ENCODE measurements at regions not wholly inside any gene's neighbourhood (a gene's known extent, or its start where the extent isn't known, plus 50 kb on each side); places are given as distances from the start of the nearest gene placed in this dataset.

GRCh38 chr1:191669629-191670028 is 488.6 kb upstream of the RGS18 start:
- TF ChIP-seq POLR2A (IDR thresholded peaks at IDR 0.05; ENCODE audit: low read depth, low read length) (no peak), FOXK2 (IDR thresholded peaks at IDR 0.05) (no peak), NFIC (IDR thresholded peaks at IDR 0.05; ENCODE audit: low read depth, low read length) (no peak), FOS (IDR thresholded peaks at IDR 0.05; ENCODE audit: borderline replicate concordance, extremely low read depth, insufficient read length) (no peak), NBN (IDR thresholded peaks at IDR 0.05) (no peak), NRF1 (conservative IDR thresholded peaks at IDR 0.05; ENCODE audit: low read depth, low read length) (no peak), EP300 (IDR thresholded peaks at IDR 0.05; ENCODE audit: borderline replicate concordance in 1 of 2, control insufficient read depth in 1 of 2, low read depth in 2 of 2, low read length in 2 of 2) (no peak), ATF2 (IDR thresholded peaks at IDR 0.05; ENCODE audit: low read length) (no peak), JUND (IDR thresholded peaks at IDR 0.05; ENCODE audit: low read depth, low read length) (no peak), YY1 (IDR thresholded peaks at IDR 0.05; ENCODE audit: low read depth, low read length) (no peak), RELA (IDR thresholded peaks at IDR 0.05; ENCODE audit: borderline replicate concordance, partially characterized antibody) (no peak), TAF1 (IDR thresholded peaks at IDR 0.05; ENCODE audit: borderline replicate concordance, low read depth, low read length) (no peak)
- TF ChIP-seq, protein P1, sequence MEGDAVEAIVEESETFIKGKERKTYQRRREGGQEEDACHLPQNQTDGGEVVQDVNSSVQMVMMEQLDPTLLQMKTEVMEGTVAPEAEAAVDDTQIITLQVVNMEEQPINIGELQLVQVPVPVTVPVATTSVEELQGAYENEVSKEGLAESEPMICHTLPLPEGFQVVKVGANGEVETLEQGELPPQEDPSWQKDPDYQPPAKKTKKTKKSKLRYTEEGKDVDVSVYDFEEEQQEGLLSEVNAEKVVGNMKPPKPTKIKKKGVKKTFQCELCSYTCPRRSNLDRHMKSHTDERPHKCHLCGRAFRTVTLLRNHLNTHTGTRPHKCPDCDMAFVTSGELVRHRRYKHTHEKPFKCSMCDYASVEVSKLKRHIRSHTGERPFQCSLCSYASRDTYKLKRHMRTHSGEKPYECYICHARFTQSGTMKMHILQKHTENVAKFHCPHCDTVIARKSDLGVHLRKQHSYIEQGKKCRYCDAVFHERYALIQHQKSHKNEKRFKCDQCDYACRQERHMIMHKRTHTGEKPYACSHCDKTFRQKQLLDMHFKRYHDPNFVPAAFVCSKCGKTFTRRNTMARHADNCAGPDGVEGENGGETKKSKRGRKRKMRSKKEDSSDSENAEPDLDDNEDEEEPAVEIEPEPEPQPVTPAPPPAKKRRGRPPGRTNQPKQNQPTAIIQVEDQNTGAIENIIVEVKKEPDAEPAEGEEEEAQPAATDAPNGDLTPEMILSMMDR (IDR thresholded peaks at IDR 0.05 in 2 of 3, conservative IDR thresholded peaks at IDR 0.05 in 1 of 3; ENCODE audit: control insufficient read depth in 2 of 3, extremely low read depth in 1 of 3, insufficient read depth in 1 of 3, low read depth in 3 of 3, low read length in 3 of 3): no peak
- TF ChIP-seq, protein P2, sequence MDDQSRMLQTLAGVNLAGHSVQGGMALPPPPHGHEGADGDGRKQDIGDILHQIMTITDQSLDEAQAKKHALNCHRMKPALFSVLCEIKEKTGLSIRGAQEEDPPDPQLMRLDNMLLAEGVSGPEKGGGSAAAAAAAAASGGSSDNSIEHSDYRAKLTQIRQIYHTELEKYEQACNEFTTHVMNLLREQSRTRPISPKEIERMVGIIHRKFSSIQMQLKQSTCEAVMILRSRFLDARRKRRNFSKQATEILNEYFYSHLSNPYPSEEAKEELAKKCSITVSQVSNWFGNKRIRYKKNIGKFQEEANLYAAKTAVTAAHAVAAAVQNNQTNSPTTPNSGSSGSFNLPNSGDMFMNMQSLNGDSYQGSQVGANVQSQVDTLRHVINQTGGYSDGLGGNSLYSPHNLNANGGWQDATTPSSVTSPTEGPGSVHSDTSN (IDR thresholded peaks at IDR 0.05; ENCODE audit: insufficient replicate concordance, low read depth, low read length): no peak

Measured in GM12878 (cell line).